K562 (cell line): ENCODE measurements at regions not wholly inside any gene's neighbourhood (a gene's known extent, or its start where the extent isn't known, plus 50 kb on each side); places are given as distances from the start of the nearest gene placed in this dataset.

Source experiments
- ATAC-seq: fragments of 200-7000 bp; cut with Tn5 transposase; 3 replicates; pipeline ENCODE4 v1.9.1; 2020; ENCODE audit warnings: moderate library complexity
- BruUV-seq: library from RNA; stranded (reverse); fragments of 400-500 nt; replicated peaks from 2 replicates; lab custom pipeline; 2021; lab: Mats Ljungman, UMichigan
- CTCF ChIA-PET: fragments of 300-600 bp; formaldehyde crosslinking; extraction: SDS; loops from one replicate; lab custom pipeline; 2021; ENCODE audit warnings: low intra/inter-chr PET ratio; lab: Yijun Ruan, JAX
- POLR2A ChIA-PET: fragments of 300-600, 350-650 bp; sonication (Branson Sonifier 250); formaldehyde crosslinking; extraction: SDS; loops from one replicate; lab custom pipeline; 2021; ENCODE audit warnings: antibody characterized with exemption, inconsistent platforms; lab: Yijun Ruan, JAX
- DNase-seq, 4 experiments: peaks; one replicate each; pipeline versions ENCODE4 v3.0.0 to v3.0.0-alpha.2; 2011 to 2018; ENCODE audit warnings: low spot score in 3 of 4, mixed read lengths in 3 of 4; ENCODE audit errors: extremely low read depth in 1 of 4
- FAIRE-seq: peaks from 2 replicates; lab custom pipeline; 2011; peaks lifted over from hg19 to GRCh38; lab: Jason Lieb, UNC
- H2AFZ ChIP-seq: 2 replicates; pipeline ENCODE4 v1.6.0; 2011; ENCODE audit warnings: low read depth, low read length, control low read depth, inconsistent platforms
- H3K27ac ChIP-seq: fragments of 200-600 bp; 3 replicates; pipeline ENCODE4 v1.8.0; 2011; ENCODE audit warnings: low read depth, mild to moderate bottlenecking, control low read depth, inconsistent platforms, low read length, moderate library complexity, mixed read lengths; ENCODE audit errors: extremely low read depth
- H3K27me3 ChIP-seq, 2 experiments: fragments of 300-600 bp in 1 of 2; 2 replicates in 1 of 2; 3 replicates in 1 of 2; pipeline versions ENCODE4 v1.6.0 to v1.8.0; 2011; ENCODE audit warnings: inconsistent platforms in 2 of 2, low read length in 2 of 2, mild to moderate bottlenecking in 1 of 2, mixed read lengths in 1 of 2, moderate library complexity in 1 of 2; ENCODE audit not compliant: control insufficient read depth in 2 of 2, insufficient read depth in 2 of 2
- H3K36me3 ChIP-seq: fragments of 300-600 bp; 3 replicates; pipeline ENCODE4 v1.8.0; 2011; ENCODE audit warnings: mild to moderate bottlenecking, low read length, inconsistent platforms; ENCODE audit not compliant: control insufficient read depth, insufficient read depth
- H3K4me1 ChIP-seq, 2 experiments: fragments of 200-600 bp in 1 of 2; replicated peaks in 1 of 2; 2 replicates in 1 of 2; 3 replicates in 1 of 2; pipeline versions ENCODE4 v1.5.1 to v1.8.0; 2011; ENCODE audit warnings: inconsistent platforms in 2 of 2, low read length in 2 of 2, mild to moderate bottlenecking in 1 of 2, mixed read lengths in 1 of 2, moderate library complexity in 1 of 2; ENCODE audit not compliant: control insufficient read depth in 2 of 2, insufficient read depth in 2 of 2
- H3K4me2 ChIP-seq: 2 replicates; pipeline ENCODE4 v1.6.1; 2011; ENCODE audit warnings: low read length, control low read depth, inconsistent platforms, mixed read lengths; ENCODE audit not compliant: insufficient read depth
- H3K4me3 ChIP-seq: fragments of 200-600 bp; sonication (generic), shearing (Covaris generic); 2 replicates; pipeline ENCODE4 v1.5.1; 2016; ENCODE audit warnings: control low read depth, inconsistent platforms
- H3K79me2 ChIP-seq: fragments of 200-600 bp; 3 replicates; pipeline ENCODE4 v1.8.0; 2011; ENCODE audit warnings: low read length, inconsistent platforms; ENCODE audit not compliant: control insufficient read depth, insufficient read depth
- H3K9ac ChIP-seq, 2 experiments: 2 replicates each; pipeline versions ENCODE4 v1.6.0 to v1.6.1; 2011; ENCODE audit warnings: low read depth in 2 of 2, low read length in 2 of 2, control low read depth in 1 of 2, inconsistent platforms in 1 of 2, mild to moderate bottlenecking in 1 of 2, mixed read lengths in 1 of 2; ENCODE audit not compliant: insufficient read depth in 1 of 2
- H3K9me1 ChIP-seq: one replicate; pipeline ENCODE4 v1.6.0; 2011; ENCODE audit warnings: inconsistent platforms, mild to moderate bottlenecking, low read length, moderate library complexity; ENCODE audit not compliant: control insufficient read depth, insufficient read depth
- H3K9me3 ChIP-seq: replicated peaks from 2 replicates; pipeline ENCODE4 v1.5.1; 2011; ENCODE audit warnings: low read depth, low read length, inconsistent platforms; ENCODE audit not compliant: control insufficient read depth, insufficient read depth
- H4K20me1 ChIP-seq: replicated peaks from 2 replicates; pipeline ENCODE4 v1.6.1; 2011; ENCODE audit warnings: low read length, inconsistent platforms, mixed read lengths; ENCODE audit not compliant: control insufficient read depth, insufficient read depth
- ARID3B ChIP-seq: fragments of 250-450 bp; sonication (Bioruptor Pico); IDR thresholded peaks from 2 replicates; pipeline ENCODE4 v1.4.0; 2020; ENCODE audit warnings: borderline replicate concordance
- BRF1 ChIP-seq: IDR thresholded peaks from 3 replicates; pipeline ENCODE4 v1.6.1; 2011; ENCODE audit warnings: borderline replicate concordance, mild to moderate bottlenecking; ENCODE audit not compliant: insufficient read length; ENCODE audit errors: extremely low read depth
- C11orf30 ChIP-seq: fragments of 450-650 bp; IDR thresholded peaks from 2 replicates; pipeline ENCODE4 v1.6.1; 2016; ENCODE audit warnings: low read depth, mild to moderate bottlenecking
- MAFF ChIP-seq: IDR thresholded peaks from 2 replicates; pipeline ENCODE4 v1.6.1; 2012; ENCODE audit warnings: low read length, improper control_type of control experiment
- MAFG ChIP-seq: fragments of 450-650 bp; conservative IDR thresholded peaks from 2 replicates; pipeline ENCODE4 v1.6.1; 2016; ENCODE audit warnings: missing genetic modification characterization, missing compliant biosample characterization
- TEAD2 ChIP-seq: fragments of 450-650 bp; IDR thresholded peaks from 2 replicates; pipeline ENCODE4 v1.6.1; 2016; ENCODE audit warnings: missing genetic modification characterization, control low read depth, missing compliant biosample characterization
- ZNF316 ChIP-seq: fragments of 450-650 bp; IDR thresholded peaks from 2 replicates; pipeline ENCODE4 v1.6.1; 2016
- ZNF324 ChIP-seq: fragments of 250-450 bp; sonication (Bioruptor Pico); IDR thresholded peaks from 2 replicates; pipeline ENCODE4 v1.4.0; 2020; ENCODE audit warnings: mild to moderate bottlenecking
- WGBS: fragments of 100-300 bp; shearing (Covaris generic); methylation state at CpG from one replicate; pipeline ENCODE4 v1.1.6; 2016; ENCODE audit warnings: low coverage, mixed read lengths; ENCODE audit not compliant: insufficient coverage; ENCODE audit errors: missing lambda C conversion rate; 5-methylcytosine and 5-hydroxymethylcytosine counted together
- in situ Hi-C: fragments of 300-500 bp; cut with MboI; formaldehyde crosslinking; loops from 4 replicates; pipeline ENCODE4 v1.15.0; 2018; ENCODE audit warnings: inconsistent platforms, mixed read lengths
- intact Hi-C: fragments of 100-400 bp; cut with micrococcal nuclease; formaldehyde crosslinking; loops from 2 replicates; pipeline ENCODE4 v1.14.2; 2022

- H3K9me3 ChIP-seq = no peaks in the 10 kb centered on the region
- DNase-seq (no peak), ATAC-seq (no peak), FAIRE-seq (no peak)
- no peaks in the 10 kb centered on the region for H3K9me1 ChIP-seq
- no peak overlapping the region for H3K4me3 ChIP-seq
- no peak overlapping the region for H3K9ac ChIP-seq
- 1% methylated on average over 3 of the region's 3 CpGs for whole genome bisulfite sequencing
- H3K27me3 ChIP-seq = no peaks in the 10 kb centered on the region
- H3K27ac ChIP-seq = no peak overlapping the region
- H2AFZ ChIP-seq = no peak overlapping the region
- H3K4me2 ChIP-seq = no peak overlapping the region
- no peaks in the 10 kb centered on the region for H3K36me3 ChIP-seq
- CTCF ChIA-PET = no interaction called here
- H4K20me1 ChIP-seq = no peaks in the 10 kb centered on the region
- no TSS peak for BruUV-seq
- POLR2A ChIA-PET = no interaction called here
- in situ Hi-C loops = no loop called here
- no peaks in the 10 kb centered on the region for H3K4me1 ChIP-seq
- intact Hi-C loops = no loop called here
- TF ChIP-seq TEAD2 (no peak), ZNF324 (no peak), BRF1 (no peak), MAFF (peak; percentile 30; the same call in 1 of the 2 replicates), ZNF316 (peak; percentile 62), MAFG (tag) (peak; percentile 35; the same call in 1 of the 2 replicates), C11orf30 (peak; percentile 46; the same call in 1 of the 2 replicates), ARID3B (no peak)
- no peaks in the 10 kb centered on the region for H3K79me2 ChIP-seq
Observed at GRCh38 chr5:39783756-39784421, 359.1 kb upstream of the DAB2 start.
